ENCODE measurements at regions not wholly inside any gene's neighbourhood (a gene's known extent, or its start where the extent isn't known, plus 50 kb on each side); places are given as distances from the start of the nearest gene placed in this dataset.

DNA sequence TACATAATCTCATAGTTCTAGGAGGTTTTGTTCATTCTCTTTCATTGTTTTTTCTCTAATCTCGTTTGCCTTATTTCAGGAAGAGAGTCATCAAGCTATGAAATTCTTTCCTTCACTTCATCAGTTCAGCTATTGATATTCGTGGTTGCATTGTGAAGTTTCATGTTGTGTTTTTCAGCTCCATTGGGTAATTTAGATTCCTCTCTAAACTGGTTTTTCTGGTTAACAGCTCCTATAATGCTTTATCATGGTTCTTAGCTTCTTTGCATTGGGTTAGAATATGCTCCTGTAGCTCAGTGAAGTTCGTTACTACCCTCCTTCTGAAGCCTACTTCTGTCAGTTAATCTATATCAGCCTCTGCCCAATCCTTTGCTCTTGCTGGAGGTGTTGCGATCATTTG, 69.4 kb upstream of the CD96 start (continued):
- TF ChIP-seq SIRT6 (IDR thresholded peaks at IDR 0.05; ENCODE audit: low read length) (no peak), CBX5 (IDR thresholded peaks at IDR 0.05; ENCODE audit: low read depth, low read length) (no peak)

Measured in H1 (cell line).